HepG2 (cell line): ENCODE measurements at regions not wholly inside any gene's neighbourhood (a gene's known extent, or its start where the extent isn't known, plus 50 kb on each side); places are given as distances from the start of the nearest gene placed in this dataset.

Experiments
- ATAC-seq: fragments of 200-7000 bp; cut with Tn5 transposase; 3 replicates; pipeline ENCODE4 v1.9.1; 2020; ENCODE audit warnings: mild to moderate bottlenecking, moderate library complexity
- BruUV-seq: library from RNA; stranded (reverse); fragments of 400-500 nt; replicated peaks from 2 replicates; lab custom pipeline; 2021; lab: Mats Ljungman, UMichigan
- CTCF ChIA-PET: fragments of 300-600 bp; formaldehyde crosslinking; extraction: SDS; loops from one replicate; lab custom pipeline; 2021; ENCODE audit warnings: low total read pairs, inconsistent platforms, low intra/inter-chr PET ratio; lab: Yijun Ruan, JAX
- POLR2A ChIA-PET: fragments of 350-600 bp; sonication (Branson Sonifier 250); formaldehyde crosslinking; loops from one replicate; lab custom pipeline; 2020; ENCODE audit warnings: antibody characterized with exemption, inconsistent platforms; lab: Yijun Ruan, JAX
- DNase-seq: peaks from one replicate; pipeline ENCODE4 v3.0.0-alpha.2; 2015; ENCODE audit warnings: low spot score
- FAIRE-seq: peaks from 3 replicates; lab custom pipeline; 2011; peaks lifted over from hg19 to GRCh38; lab: Jason Lieb, UNC
- H2AFZ ChIP-seq: one replicate; pipeline ENCODE4 v1.6.1; 2011; ENCODE audit warnings: low read length, inconsistent platforms
- H3K27ac ChIP-seq: fragments of 300-600 bp; 3 replicates; pipeline ENCODE4 v1.8.0; 2011; ENCODE audit warnings: mixed run types, mild to moderate bottlenecking, mixed read lengths, low read length, inconsistent platforms; ENCODE audit not compliant: insufficient read depth; ENCODE audit errors: extremely low read length
- H3K27me3 ChIP-seq, 2 experiments: fragments of 200-600 bp in 1 of 2; 2 replicates in 1 of 2; 3 replicates in 1 of 2; pipeline versions ENCODE4 v1.6.0 to v1.8.0; 2011; ENCODE audit warnings: low read length in 2 of 2, mild to moderate bottlenecking in 2 of 2, moderate library complexity in 2 of 2, inconsistent platforms in 1 of 2; ENCODE audit not compliant: insufficient read depth in 2 of 2, control insufficient read depth in 1 of 2
- H3K36me3 ChIP-seq, 2 experiments: fragments of 200-600 bp in 1 of 2; replicated peaks in 1 of 2; 2 replicates in 1 of 2; 3 replicates in 1 of 2; pipeline versions ENCODE4 v1.5.1 to v1.8.0; 2011; ENCODE audit warnings: low read length in 2 of 2, inconsistent platforms in 1 of 2; ENCODE audit not compliant: insufficient read depth in 2 of 2, control insufficient read depth in 1 of 2
- H3K4me1 ChIP-seq: 2 replicates; pipeline ENCODE4 v1.5.1; 2012; ENCODE audit warnings: low read length, inconsistent platforms; ENCODE audit not compliant: insufficient read depth
- H3K4me2 ChIP-seq: 2 replicates; pipeline ENCODE4 v1.6.0; 2011; ENCODE audit warnings: low read depth, low read length, inconsistent platforms
- H3K4me3 ChIP-seq, 3 experiments: fragments of 200-600 bp in 1 of 3; sonication (generic), shearing (Covaris generic) in 1 of 3; replicated peaks in 1 of 3; 2 replicates each; pipeline ENCODE4 v1.5.1; 2011 to 2016; ENCODE audit warnings: low read length in 3 of 3, inconsistent platforms in 2 of 3, low read depth in 2 of 3, mild to moderate bottlenecking in 2 of 3, control low read depth in 1 of 3, mixed read lengths in 1 of 3; ENCODE audit not compliant: insufficient read depth in 1 of 3
- H3K79me2 ChIP-seq: one replicate; pipeline ENCODE4 v1.6.1; 2011; ENCODE audit warnings: low read length, inconsistent platforms; ENCODE audit not compliant: insufficient read depth
- H3K9ac ChIP-seq: 2 replicates; pipeline ENCODE4 v1.6.0; 2011; ENCODE audit warnings: mild to moderate bottlenecking, low read depth, low read length, inconsistent platforms; ENCODE audit not compliant: insufficient read depth
- H3K9me3 ChIP-seq: 2 replicates; pipeline ENCODE4 v1.5.1; 2012; ENCODE audit warnings: mild to moderate bottlenecking, low read length
- H4K20me1 ChIP-seq: 2 replicates; pipeline ENCODE4 v1.6.0; 2011; ENCODE audit warnings: inconsistent platforms, mild to moderate bottlenecking, low read length, moderate library complexity; ENCODE audit not compliant: insufficient read depth
- CCAR2 ChIP-seq: fragments of 200-400 bp; formaldehyde crosslinking; optimal IDR thresholded peaks from 2 replicates; pipeline ENCODE3; 2018; ENCODE audit warnings: low read depth, mild to moderate bottlenecking, low read length, moderate library complexity
- GRHL1 ChIP-seq: sonication (generic); formaldehyde crosslinking; conservative IDR thresholded peaks from 2 replicates; pipeline ENCODE4 v1.8.0; 2022; ENCODE audit warnings: missing genetic modification reagents
- PAXIP1 ChIP-seq: sonication (generic); formaldehyde crosslinking; conservative IDR thresholded peaks from 2 replicates; pipeline ENCODE4 v1.4.0; 2020; ENCODE audit warnings: mild to moderate bottlenecking, missing genetic modification reagents, moderate library complexity
- POLR2A ChIP-seq, 2 experiments: IDR thresholded peaks; 2 replicates each; pipeline ENCODE4 v1.6.1; 2011; ENCODE audit warnings: low read depth in 2 of 2, low read length in 2 of 2, mild to moderate bottlenecking in 1 of 2, moderate library complexity in 1 of 2; ENCODE audit not compliant: insufficient read depth in 1 of 2
- ZBTB49 ChIP-seq: sonication (generic); formaldehyde crosslinking; IDR thresholded peaks from 2 replicates; pipeline ENCODE4 v1.4.0; 2020; ENCODE audit warnings: missing genetic modification reagents, borderline replicate concordance
- WGBS: methylation state at CpG from one replicate; pipeline ENCODE4 v1.1.6; 2017; ENCODE audit warnings: low lambda C conversion rate; 5-methylcytosine and 5-hydroxymethylcytosine counted together
- in situ Hi-C: cut with HindIII; loops from 2 replicates; pipeline ENCODE4 v1.10.0; 2017; ENCODE audit warnings: low pct_unique_long_range_greater_than_20kb; ENCODE audit not compliant: extremely low pct_ligation_motif_present
- intact Hi-C: fragments of 100-400 bp; cut with micrococcal nuclease; formaldehyde crosslinking; loops from one replicate; pipeline ENCODE4 v1.10.0; 2022; ENCODE audit not compliant: unreplicated experiment

GRCh38 chr3:182384221-182384620 lies 409.1 kb upstream of the ATP11B start:
- BruUV-seq: no TSS peak
- DNase-seq (no peak), ATAC-seq (no peak), FAIRE-seq (no peak)
- no peaks in the 10 kb centered on the region for H4K20me1 ChIP-seq
- H3K4me2 ChIP-seq: no peak overlapping the region
- TF ChIP-seq ZBTB49 (CRISPR knock-in tag): no peak
- TF ChIP-seq GRHL1 (CRISPR knock-in tag): no peak
- TF ChIP-seq CCAR2: no peak
- TF ChIP-seq PAXIP1 (CRISPR knock-in tag): no peak
- no peak for TF ChIP-seq POLR2A (IDR thresholded peaks at IDR 0.05; ENCODE audit: insufficient read depth in 1 of 2, low read depth in 2 of 2, low read length in 2 of 2)
- H3K4me1 ChIP-seq: no peaks in the 10 kb centered on the region
- H3K9me3 ChIP-seq: no peaks in the 10 kb centered on the region
- intact Hi-C loops: no loop called here
- H3K4me3 ChIP-seq: no peak overlapping the region
- 4% methylated on average over 5 of the region's 5 CpGs for WGBS
- no peaks in the 10 kb centered on the region for H3K36me3 ChIP-seq
- no peaks in the 10 kb centered on the region for H3K27me3 ChIP-seq
- CTCF ChIA-PET: no interaction called here
- H3K27ac ChIP-seq: no peak overlapping the region
- in situ Hi-C loops: no loop called here
- no peak overlapping the region for H3K9ac ChIP-seq
- H3K79me2 ChIP-seq: no peaks in the 10 kb centered on the region
- POLR2A ChIA-PET: no interaction called here
- H2AFZ ChIP-seq: no peak overlapping the region
